Prostate gland (tissue), 2 donors: ENCODE measurements at regions not wholly inside any gene's neighbourhood (a gene's known extent, or its start where the extent isn't known, plus 50 kb on each side); places are given as distances from the start of the nearest gene placed in this dataset.

ENCODE experiments used
- POLR2A ChIP-seq: fragments of 450-650 bp; IDR thresholded peaks from one replicate; pipeline ENCODE4 v1.6.1; 2016; ENCODE audit warnings: antibody characterized with exemption, mild to moderate bottlenecking
- TF ChIP-seq, protein P1 (sequence below), 4 experiments: fragments of 200-600 bp in 2 of 4; fragments of 450-650 bp in 2 of 4; sonication (generic) in 2 of 4; IDR thresholded peaks; 1 replicate in 3 of 4; 2 replicates in 1 of 4; pipeline ENCODE4 v1.5.1; 2016 to 2019; ENCODE audit warnings: antibody characterized with exemption in 4 of 4, mild to moderate bottlenecking in 2 of 4, moderate library complexity in 2 of 4

DNA sequence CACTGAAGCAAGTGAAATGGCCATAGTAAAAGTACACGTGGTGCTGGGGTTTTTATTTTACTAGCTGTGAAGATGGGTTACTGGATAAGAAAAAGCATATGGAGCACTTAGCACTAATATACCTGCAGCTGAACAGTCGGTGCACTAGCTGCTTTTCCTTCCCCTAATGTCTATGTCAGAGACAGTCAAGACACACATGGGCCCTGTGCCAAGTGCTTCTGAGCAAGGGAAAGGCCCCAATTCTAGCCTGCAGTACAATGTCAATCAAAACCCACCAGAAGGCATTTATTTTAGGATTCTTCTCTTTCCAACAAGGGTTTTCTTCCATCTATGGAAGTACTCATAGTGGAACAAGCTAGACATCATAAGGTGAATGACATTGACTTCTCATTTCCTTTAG is 716.7 kb downstream of the CCSER2 start:
- TF ChIP-seq, protein P1, sequence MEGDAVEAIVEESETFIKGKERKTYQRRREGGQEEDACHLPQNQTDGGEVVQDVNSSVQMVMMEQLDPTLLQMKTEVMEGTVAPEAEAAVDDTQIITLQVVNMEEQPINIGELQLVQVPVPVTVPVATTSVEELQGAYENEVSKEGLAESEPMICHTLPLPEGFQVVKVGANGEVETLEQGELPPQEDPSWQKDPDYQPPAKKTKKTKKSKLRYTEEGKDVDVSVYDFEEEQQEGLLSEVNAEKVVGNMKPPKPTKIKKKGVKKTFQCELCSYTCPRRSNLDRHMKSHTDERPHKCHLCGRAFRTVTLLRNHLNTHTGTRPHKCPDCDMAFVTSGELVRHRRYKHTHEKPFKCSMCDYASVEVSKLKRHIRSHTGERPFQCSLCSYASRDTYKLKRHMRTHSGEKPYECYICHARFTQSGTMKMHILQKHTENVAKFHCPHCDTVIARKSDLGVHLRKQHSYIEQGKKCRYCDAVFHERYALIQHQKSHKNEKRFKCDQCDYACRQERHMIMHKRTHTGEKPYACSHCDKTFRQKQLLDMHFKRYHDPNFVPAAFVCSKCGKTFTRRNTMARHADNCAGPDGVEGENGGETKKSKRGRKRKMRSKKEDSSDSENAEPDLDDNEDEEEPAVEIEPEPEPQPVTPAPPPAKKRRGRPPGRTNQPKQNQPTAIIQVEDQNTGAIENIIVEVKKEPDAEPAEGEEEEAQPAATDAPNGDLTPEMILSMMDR (IDR thresholded peaks at IDR 0.05) = no peak
- no peak for TF ChIP-seq POLR2A
